OCI-LY3 (cell line): ENCODE measurements at regions not wholly inside any gene's neighbourhood (a gene's known extent, or its start where the extent isn't known, plus 50 kb on each side); places are given as distances from the start of the nearest gene placed in this dataset.

Experiments
- CTCF ChIP-seq: fragments of 200-600, 300-600 bp; sonication (generic); IDR thresholded peaks from 2 replicates; pipeline ENCODE4 v1.5.1; 2014; ENCODE audit warnings: antibody characterized with exemption, low read length, low read depth
- EZH2phosphoT487 ChIP-seq: fragments of 200-600 bp; shearing (Covaris generic); IDR thresholded peaks from 2 replicates; pipeline ENCODE4 v1.6.1; 2018; ENCODE audit warnings: antibody characterized with exemption, mixed run types, low read depth

DNA sequence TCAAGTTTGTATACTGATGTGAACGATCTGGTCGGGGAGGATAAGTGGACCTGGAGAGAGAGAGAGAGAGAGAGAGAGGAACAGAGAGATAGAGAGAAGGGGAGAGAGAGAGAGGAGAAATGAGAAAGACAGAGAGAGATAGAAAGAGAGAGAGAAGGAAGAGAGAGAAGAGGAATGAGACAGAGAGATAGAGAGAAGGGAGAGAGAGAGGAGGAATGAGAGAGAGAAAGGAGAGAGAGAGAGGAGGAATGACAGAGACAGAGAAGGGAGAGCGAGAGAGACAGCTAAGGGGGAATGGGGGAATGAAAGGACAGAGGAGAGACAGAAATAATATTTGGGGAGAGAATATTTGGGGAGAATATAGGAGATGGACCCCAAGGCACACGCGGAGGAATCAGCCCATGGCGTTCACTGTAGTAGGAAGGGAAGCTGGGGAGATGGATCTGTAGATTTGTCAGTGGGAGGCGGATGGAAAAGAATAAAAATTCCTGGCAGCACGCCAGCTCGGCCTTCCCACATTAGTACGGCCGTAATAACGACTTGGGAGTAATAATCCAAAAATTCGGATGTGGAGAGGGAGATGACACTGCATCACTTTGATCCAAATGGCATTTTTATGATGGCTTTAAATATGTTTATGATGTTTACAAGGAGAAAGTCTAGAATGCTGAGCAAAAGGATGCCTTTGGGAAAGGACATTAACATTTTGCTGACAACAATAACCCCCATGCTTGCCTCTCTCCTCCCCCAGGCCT is 159.8 kb upstream of the KCNJ6 start:
- TF ChIP-seq CTCF (no peak), EZH2phosphoT487 (no peak)
